Neural cell (in vitro differentiated cells): ENCODE measurements at regions not wholly inside any gene's neighbourhood (a gene's known extent, or its start where the extent isn't known, plus 50 kb on each side); places are given as distances from the start of the nearest gene placed in this dataset.

Source experiments
- H2AFZ ChIP-seq: fragments of 200-600, 300-800 bp; sonication (generic), shearing (Covaris generic); 2 replicates; pipeline ENCODE4 v1.6.0; 2014; ENCODE audit warnings: low read depth, mild to moderate bottlenecking, antibody characterized with exemption, low read length, moderate library complexity
- H3F3A ChIP-seq: fragments of 200-600 bp; shearing (Covaris generic); 2 replicates; pipeline ENCODE4 v1.6.1; 2016; ENCODE audit warnings: mild to moderate bottlenecking, moderate library complexity, mixed read lengths, antibody characterized with exemption, low read length; ENCODE audit not compliant: insufficient read depth, poor library complexity, severe bottlenecking
- H3K27ac ChIP-seq: fragments of 200-600, 300-800 bp; sonication (generic), shearing (Covaris generic); 2 replicates; pipeline ENCODE4 v1.5.1; 2014; ENCODE audit warnings: mild to moderate bottlenecking, low read length, moderate library complexity
- H3K27me3 ChIP-seq: fragments of 300-800, 200-600 bp; sonication (generic), shearing (Covaris generic); 2 replicates; pipeline ENCODE4 v1.6.0; 2014; ENCODE audit warnings: mild to moderate bottlenecking, low read depth, low read length, moderate library complexity; ENCODE audit not compliant: insufficient read depth
- H3K36me3 ChIP-seq: fragments of 300-800, 200-600 bp; sonication (generic), shearing (Covaris generic); 2 replicates; pipeline ENCODE4 v1.5.1; 2014; ENCODE audit warnings: mild to moderate bottlenecking, antibody characterized with exemption, low read length, moderate library complexity; ENCODE audit not compliant: insufficient read depth
- H3K4me2 ChIP-seq: fragments of 300-800, 200-600 bp; sonication (generic), shearing (Covaris generic); 2 replicates; pipeline ENCODE4 v1.6.0; 2014; ENCODE audit warnings: mild to moderate bottlenecking, low read length
- H3K4me3 ChIP-seq: fragments of 300-800, 200-600 bp; sonication (generic), shearing (Covaris generic); 2 replicates; pipeline ENCODE4 v1.5.1; 2014; ENCODE audit warnings: mild to moderate bottlenecking, low read length, moderate library complexity
- H3K79me2 ChIP-seq: fragments of 200-600 bp; shearing (Covaris generic); replicated peaks from 2 replicates; pipeline ENCODE4 v1.6.0; 2014; ENCODE audit warnings: mild to moderate bottlenecking, low read length, moderate library complexity; ENCODE audit not compliant: insufficient read depth
- H3K9ac ChIP-seq: fragments of 300-800, 200-600 bp; sonication (generic), shearing (Covaris generic); 2 replicates; pipeline ENCODE4 v1.6.1; 2016; ENCODE audit warnings: mild to moderate bottlenecking, low read length, mixed read lengths
- H3K9me2 ChIP-seq: fragments of 200-600 bp; shearing (Covaris generic); 2 replicates; pipeline ENCODE4 v1.6.1; 2016; ENCODE audit warnings: mild to moderate bottlenecking, low read length, mixed read lengths; ENCODE audit not compliant: insufficient read depth
- H3K9me3 ChIP-seq: fragments of 200-600, 300-800 bp; sonication (generic), shearing (Covaris generic); 2 replicates; pipeline ENCODE4 v1.6.1; 2016; ENCODE audit warnings: mild to moderate bottlenecking, mixed run types, low read length, moderate library complexity, mixed read lengths
- H4K20me1 ChIP-seq: fragments of 200-600 bp; shearing (Covaris generic); 2 replicates; pipeline ENCODE4 v1.6.1; 2016; ENCODE audit warnings: mild to moderate bottlenecking, mixed run types; ENCODE audit not compliant: insufficient read depth
- CTCF ChIP-seq: fragments of 450-650 bp; IDR thresholded peaks from 2 replicates; pipeline ENCODE4 v1.5.1; 2014; ENCODE audit warnings: antibody characterized with exemption, mild to moderate bottlenecking, moderate library complexity; ENCODE audit not compliant: poor library complexity, severe bottlenecking
- EP300 ChIP-seq: fragments of 450-650 bp; conservative IDR thresholded peaks from 2 replicates; pipeline ENCODE4 v1.6.1; 2014; ENCODE audit warnings: antibody characterized with exemption, mild to moderate bottlenecking, moderate library complexity; ENCODE audit not compliant: poor library complexity, severe bottlenecking
- EZH2 ChIP-seq: fragments of 200-600, 300-800 bp; shearing (Covaris generic), sonication (generic); IDR thresholded peaks from 2 replicates; pipeline ENCODE4 v1.6.1; 2014; ENCODE audit warnings: antibody characterized with exemption, low read length, borderline replicate concordance, mild to moderate bottlenecking; ENCODE audit not compliant: insufficient read depth, poor library complexity, severe bottlenecking
- MXI1 ChIP-seq: fragments of 450-650 bp; conservative IDR thresholded peaks from 2 replicates; pipeline ENCODE4 v1.6.1; 2014; ENCODE audit warnings: antibody characterized with exemption, mild to moderate bottlenecking; ENCODE audit not compliant: poor library complexity, severe bottlenecking
- POLR2AphosphoS5 ChIP-seq: IDR thresholded peaks from 2 replicates; pipeline ENCODE4 v1.6.1; 2012
- RAD21 ChIP-seq: fragments of 450-650 bp; conservative IDR thresholded peaks from 2 replicates; pipeline ENCODE4 v1.6.1; 2014; ENCODE audit warnings: antibody characterized with exemption, mild to moderate bottlenecking, moderate library complexity
- REST ChIP-seq: IDR thresholded peaks from 2 replicates; pipeline ENCODE4 v1.6.1; 2012; ENCODE audit warnings: borderline replicate concordance
- SMC3 ChIP-seq: fragments of 450-650 bp; conservative IDR thresholded peaks from 2 replicates; pipeline ENCODE4 v1.6.1; 2014; ENCODE audit warnings: antibody characterized with exemption, mild to moderate bottlenecking, moderate library complexity; ENCODE audit not compliant: poor library complexity
- TAF1 ChIP-seq: IDR thresholded peaks from 2 replicates; pipeline ENCODE4 v1.6.1; 2012; ENCODE audit warnings: low read depth

GRCh38 chr20:12166053-12166717 is 248.5 kb downstream of the BTBD3 start:
- no peaks in the 10 kb centered on the region for H3K27me3 ChIP-seq
- no peak overlapping the region for H3K4me2 ChIP-seq
- H3K9me2 ChIP-seq, result no peaks in the 10 kb centered on the region
- no peak overlapping the region for H3K27ac ChIP-seq
- H3K79me2 ChIP-seq, result no peaks in the 10 kb centered on the region
- H3K36me3 ChIP-seq, result no peaks in the 10 kb centered on the region
- H3K9me3 ChIP-seq, result no peaks in the 10 kb centered on the region
- H3K9ac ChIP-seq, result no peak overlapping the region
- no peak overlapping the region for H2AFZ ChIP-seq
- no peaks in the 10 kb centered on the region for H4K20me1 ChIP-seq
- TF ChIP-seq REST, result no peak
- TF ChIP-seq SMC3, result no peak
- TF ChIP-seq EP300, result no peak
- no peak for TF ChIP-seq POLR2AphosphoS5
- no peak for TF ChIP-seq EZH2
- TF ChIP-seq RAD21, result no peak
- TF ChIP-seq CTCF, result no peak
- TF ChIP-seq MXI1, result no peak
- no peak for TF ChIP-seq TAF1
- no peak overlapping the region for H3K4me3 ChIP-seq
- no peaks in the 10 kb centered on the region for H3F3A ChIP-seq

- no peak overlapping the region for H3K27ac ChIP-seq
- H3K4me2 ChIP-seq, result no peak overlapping the region
- no peaks in the 10 kb centered on the region for H3K27me3 ChIP-seq
- no peaks in the 10 kb centered on the region for H4K20me1 ChIP-seq
- H3K9me3 ChIP-seq, result no peaks in the 10 kb centered on the region
- no peaks in the 10 kb centered on the region for H3K9me2 ChIP-seq
- H2AFZ ChIP-seq, result no peak overlapping the region
- H3F3A ChIP-seq, result no peaks in the 10 kb centered on the region
- no peaks in the 10 kb centered on the region for H3K79me2 ChIP-seq
- no peak for TF ChIP-seq POLR2AphosphoS5
- TF ChIP-seq EZH2, result no peak
- no peak for TF ChIP-seq EP300
- TF ChIP-seq SMC3, result no peak
- no peak for TF ChIP-seq MXI1
- no peak for TF ChIP-seq CTCF
- no peak for TF ChIP-seq TAF1
- no peak for TF ChIP-seq RAD21
- TF ChIP-seq REST, result no peak
- H3K9ac ChIP-seq, result no peak overlapping the region
- H3K4me3 ChIP-seq, result no peak overlapping the region
- no peaks in the 10 kb centered on the region for H3K36me3 ChIP-seq
These were observed 252.7 kb downstream of the BTBD3 start for GRCh38 chr20:12170406-12170805.
